ENCODE measurements at regions not wholly inside any gene's neighbourhood (a gene's known extent, or its start where the extent isn't known, plus 50 kb on each side); places are given as distances from the start of the nearest gene placed in this dataset.

DNA sequence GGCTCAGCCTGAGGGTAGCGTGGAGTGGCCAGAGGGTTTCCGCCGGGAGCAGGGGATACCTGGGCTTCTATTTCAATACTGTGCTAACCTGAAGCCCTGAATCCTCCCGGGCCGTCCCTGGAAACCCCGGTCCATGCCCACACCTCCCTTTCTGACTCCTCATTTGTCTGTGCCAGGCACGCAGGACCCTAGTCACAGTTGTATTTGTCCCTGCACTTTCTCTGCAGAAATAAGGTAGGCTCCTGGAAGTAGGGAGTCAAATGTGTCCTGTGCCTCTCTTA lies 418.8 kb upstream of the HS6ST1 start:
- DNase-seq (ENCODE audit: low read depth in 2 of 2) = no peak

DNA sequence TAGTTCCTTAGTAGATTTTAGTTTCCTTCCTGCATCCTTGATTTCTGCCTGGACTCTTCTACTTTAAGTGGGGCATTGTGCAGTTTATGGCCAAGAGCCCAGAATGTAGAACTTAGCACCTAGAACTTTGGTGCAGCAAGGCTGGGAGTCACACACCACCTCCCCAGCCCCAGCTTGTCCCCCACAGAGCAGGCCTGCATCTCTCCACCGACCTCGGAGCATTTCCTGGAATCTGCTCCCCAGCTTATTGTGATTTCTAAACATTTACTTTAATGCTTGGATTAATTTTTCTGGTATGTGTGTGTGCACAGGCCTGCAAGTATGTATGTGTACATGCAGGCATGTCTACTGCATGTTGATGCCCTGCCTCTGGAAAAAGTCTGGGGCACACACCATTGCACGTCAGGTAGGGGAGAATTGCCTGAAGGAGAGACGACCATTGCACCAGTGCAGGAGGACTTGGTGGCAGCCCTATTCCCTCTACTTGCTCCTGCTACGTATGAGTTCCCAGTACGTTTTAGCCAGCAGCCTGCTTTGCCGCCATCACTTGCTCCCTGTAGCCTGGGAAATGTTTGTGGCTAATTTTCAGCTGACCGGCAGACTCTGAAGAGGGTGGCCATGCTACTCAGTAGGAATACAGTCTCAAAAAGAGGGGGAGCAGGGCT lies 419.9 kb upstream of the HS6ST1 start:
- no peak for DNase-seq (ENCODE audit: low read depth in 2 of 2)

DNA sequence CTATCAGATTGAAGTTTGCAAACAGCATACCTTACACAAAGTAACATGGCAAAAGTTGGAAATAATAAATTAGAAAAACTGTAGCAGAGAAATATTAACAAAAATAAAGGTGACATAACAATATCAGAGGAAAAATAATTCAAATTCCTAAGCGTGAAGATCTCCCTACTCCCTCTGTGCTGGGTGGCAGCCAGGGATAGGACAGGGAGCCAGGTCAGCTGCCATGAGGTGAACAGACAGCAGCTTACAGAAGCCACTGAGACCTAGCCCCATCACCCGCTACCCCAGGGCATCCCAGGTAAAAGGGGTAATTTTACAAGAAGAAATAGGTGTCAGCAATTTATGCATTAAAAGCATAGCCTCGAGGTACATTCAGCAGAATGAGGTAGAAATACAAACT lies 423.8 kb upstream of the HS6ST1 start:
- no peak for DNase-seq (ENCODE audit: low read depth in 2 of 2)

DNA sequence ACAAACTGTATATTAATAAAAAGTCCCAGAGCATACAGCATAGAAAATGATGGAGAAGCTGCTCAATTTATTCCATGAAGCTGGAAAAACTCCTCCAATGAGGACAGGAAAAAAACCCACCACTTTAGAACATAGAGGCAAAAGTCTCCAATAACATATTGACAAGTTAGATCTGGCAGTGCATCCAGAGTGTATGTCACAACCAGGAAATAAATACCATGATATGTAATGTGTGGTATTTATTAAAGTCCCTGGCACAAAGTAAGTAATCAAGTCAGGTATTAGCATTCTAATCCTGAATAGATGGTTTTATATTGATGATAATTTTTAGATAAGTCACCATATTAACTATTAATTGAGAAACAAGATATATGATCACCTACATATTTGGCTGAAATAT lies 427.3 kb upstream of the HS6ST1 start:
- DNase-seq (ENCODE audit: low read depth in 2 of 2) = no peak

DNA sequence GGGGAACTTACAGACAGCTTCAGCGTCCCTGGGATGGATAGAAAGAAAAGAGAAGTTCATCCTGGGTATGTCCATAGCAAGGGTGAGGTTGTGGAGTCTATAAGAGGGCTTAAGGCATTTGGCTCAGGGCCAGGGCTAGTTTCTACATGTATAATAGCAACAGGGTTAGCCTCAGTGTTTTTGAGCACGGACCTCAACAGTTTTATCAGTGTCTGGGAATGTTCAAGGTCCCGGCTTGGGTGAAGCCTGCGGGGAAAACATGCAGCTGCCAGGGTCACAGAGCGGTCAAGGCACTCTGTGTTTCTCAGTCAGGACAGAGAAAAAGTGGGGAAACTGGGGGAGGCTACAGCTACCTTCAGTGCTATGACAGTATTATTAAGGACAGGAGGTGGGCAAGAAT lies 427.7 kb upstream of the HS6ST1 start:
- DNase-seq (ENCODE audit: low read depth in 2 of 2) = no peak

DNA sequence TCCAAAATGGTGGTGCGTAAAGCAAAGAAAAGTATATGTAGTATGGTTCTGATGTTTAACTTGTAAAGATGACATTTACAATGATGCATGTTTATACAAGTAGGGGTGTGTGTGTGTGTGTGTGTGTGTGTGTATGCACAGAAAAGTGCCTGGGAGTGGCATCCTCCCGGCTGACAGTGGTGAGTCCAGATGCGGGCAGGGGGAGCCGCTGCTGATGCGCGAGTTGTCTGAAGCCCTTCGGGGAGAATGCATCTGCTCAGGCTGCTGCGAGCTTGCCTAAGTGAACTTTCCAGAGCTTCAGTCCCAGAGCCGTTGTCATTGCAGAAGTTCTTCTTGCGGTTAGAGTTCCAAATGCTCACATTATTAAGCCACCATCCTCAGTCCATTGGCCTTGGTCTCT lies 429.7 kb upstream of the HS6ST1 start:
- DNase-seq (ENCODE audit: low read depth in 2 of 2) = no peak

DNA sequence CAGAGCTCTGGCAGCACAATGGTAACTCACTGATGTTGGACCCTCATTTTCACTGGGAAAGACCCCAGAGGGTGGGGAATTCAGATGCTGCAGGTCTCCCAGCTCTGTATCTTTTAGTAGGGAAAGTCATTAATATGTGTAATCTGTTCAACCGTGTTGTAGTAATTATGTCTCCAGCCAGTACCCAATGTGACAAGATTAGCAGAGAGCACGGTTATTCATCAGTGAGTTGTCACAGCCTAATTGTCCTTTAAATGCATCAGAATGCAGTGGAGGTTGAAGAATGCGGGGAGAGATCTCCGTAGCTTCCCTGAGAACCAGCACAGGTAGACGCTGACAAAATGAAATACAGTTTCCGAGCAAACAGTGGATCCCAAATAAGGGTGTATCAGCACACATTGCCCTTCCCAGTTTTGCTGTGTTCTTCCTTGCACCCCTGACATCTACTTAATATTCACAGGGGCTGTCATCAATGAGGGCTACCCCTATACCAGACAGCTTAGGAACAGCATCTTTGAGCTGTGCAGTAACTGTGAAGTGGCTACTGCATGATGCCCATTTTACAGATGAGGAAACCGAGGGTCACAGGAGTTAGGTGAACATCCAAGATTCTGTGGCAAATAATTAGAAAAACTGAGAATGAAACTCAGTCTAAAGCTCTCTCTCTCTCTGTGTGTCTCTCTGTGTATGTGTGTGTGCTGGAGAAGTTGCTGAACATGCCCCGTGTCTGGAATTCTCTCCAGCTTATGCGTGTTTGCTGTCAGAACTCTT lies 430.4 kb upstream of the HS6ST1 start:
- no peak for DNase-seq (ENCODE audit: low read depth in 2 of 2)

DNA sequence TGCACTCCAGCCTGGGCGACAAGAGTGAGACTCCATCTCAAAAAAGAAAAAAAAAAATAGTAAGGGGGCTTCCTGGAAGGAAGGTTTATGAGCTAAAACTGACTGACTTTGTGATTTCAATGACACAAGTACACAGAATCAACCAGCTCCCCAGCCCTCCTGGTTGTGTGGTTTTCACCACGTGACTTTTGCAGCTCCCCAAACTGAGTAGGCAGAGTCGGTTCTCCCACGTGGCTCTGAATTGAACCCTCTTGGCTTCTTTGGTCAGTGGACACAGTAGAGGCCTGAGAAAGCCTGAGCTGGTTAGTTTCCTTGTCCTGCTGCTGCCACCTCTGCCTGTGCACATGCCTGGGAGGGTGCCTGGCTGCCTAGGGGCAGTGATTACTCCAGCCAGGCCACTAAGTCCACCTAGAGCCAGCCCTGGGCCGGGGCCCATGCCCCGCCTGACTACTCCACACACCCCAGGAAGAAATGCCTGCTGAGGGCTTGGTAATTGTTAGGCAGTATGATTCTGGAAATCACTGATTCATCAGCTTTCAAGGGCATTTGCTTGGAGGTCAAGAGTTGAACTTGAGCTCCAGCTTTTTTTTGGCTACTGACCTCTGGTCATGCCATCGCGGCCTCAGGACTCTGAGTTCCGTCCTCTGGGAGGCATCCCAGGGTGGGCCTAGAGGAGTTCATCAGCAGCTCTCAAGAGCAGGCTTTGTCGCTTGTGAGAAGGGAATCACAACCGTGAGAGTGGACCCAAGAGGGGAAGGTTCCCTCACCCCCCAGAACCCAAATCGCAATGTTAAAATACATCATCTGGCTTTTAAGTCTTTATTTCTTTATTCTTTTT lies 431.9 kb upstream of the HS6ST1 start:
- no peak for DNase-seq (ENCODE audit: low read depth in 2 of 2)

DNA sequence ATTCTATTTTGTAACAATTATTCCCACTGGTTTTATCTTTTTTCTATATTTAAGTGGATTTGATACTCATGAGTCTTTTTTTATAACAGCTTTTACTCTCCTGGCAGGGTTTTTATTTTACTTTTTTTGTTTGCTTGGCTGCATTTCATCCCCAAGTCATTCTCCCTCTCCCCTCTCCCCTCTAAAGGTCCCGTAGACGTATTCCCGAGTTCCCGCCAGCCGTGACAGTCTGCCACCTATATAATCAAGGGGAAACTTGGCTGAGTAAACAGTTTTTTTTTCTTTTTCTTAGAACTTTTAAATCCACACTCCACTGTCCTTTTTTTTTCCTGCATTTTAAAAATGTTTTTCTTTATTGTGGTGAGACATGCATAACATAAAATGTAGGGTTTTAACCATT lies 433.1 kb upstream of the HS6ST1 start:
- no peak for DNase-seq (ENCODE audit: low read depth in 2 of 2)

DNA sequence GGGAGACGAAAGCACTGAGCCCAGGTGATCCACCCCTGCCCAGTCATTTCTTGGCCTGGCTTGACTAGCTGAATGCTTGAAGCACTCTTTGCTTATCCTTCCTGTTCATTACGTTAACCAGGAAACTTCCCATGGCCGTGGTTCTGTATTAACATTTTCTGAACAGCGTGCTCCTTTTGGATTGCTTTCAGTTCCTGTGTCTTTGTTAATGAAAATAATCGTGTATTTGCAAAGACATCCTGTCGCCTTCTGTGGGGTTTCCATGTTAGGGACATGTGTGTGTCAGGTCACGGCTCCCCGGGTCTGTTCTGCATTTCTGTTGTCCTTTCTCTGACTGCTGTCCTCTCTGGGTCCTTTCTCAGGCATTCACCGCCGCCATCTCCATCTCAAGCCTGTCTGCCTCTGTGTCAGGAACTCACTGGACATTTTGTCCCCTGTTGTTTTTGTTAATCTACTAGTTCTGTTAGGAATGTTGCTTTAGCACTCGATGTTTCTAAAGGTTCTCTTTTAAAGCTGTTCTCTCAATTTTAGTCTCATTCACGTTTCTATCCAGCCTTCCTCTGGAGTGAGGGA lies 434.1 kb upstream of the HS6ST1 start:
- DNase-seq (ENCODE audit: low read depth in 2 of 2) = no peak

DNA sequence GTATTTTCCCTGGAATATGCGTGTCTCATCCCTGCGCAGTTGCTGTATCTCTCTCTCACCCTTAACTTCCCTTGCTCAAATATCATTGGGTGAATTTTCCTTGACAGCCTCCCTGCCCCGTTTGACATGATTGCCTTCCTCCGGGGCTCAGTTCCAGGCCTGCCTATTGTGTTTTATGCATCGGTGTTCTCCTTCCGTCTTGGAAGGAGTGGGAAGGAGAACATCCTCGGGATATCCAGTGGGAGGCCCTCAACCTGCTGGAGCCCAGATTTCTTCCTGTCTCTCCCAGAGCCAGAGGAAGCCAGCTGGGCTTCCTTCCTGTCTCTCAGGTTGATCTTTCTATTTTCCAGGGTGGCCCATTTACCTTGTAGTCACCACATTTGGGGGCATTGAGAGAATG lies 434.7 kb upstream of the HS6ST1 start:
- no peak for DNase-seq (ENCODE audit: low read depth in 2 of 2)

DNA sequence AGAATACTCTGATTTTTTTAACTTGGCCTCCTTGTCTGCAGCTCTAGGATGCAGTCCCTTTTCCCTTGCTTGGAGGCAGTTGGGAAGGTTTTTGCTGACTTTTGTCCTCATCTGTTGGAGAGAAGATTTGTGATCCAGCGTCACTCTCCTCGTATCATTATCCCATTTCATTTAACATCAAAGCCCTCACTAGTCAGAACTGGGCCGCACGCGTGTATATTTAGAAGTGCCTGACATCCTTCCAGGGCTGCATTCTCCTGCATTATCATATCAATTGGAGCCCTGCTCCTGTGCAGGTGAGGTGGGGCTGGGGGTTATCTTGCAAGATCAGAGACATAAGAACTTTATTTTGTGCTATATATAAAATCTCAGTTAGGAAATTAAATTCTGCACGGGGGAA lies 435.1 kb upstream of the HS6ST1 start:
- DNase-seq (ENCODE audit: low read depth in 2 of 2) = no peak

DNA sequence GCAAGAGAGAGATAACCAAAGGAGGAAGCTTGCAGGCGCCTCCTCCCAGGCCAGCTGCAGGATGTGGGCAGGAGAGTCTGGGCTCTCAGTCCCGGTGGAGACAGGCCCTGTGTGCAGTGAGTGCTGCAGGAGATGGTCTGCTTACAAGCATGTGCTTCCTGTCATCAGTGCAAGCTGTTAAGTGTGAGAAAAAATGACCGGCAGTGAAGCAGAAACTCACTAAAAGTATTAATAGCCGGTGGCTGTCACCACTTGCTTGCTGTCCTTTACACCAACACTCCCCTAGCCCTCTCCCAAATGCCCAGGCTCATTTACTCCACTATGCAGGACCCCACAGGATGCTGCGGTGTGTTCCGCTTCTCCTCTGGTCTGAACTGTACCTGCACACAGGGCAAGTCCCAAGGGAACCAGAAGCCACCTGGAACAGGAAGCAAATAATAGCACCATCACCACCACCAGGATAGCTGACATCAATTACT lies 435.6 kb upstream of the HS6ST1 start:
- no peak for DNase-seq (ENCODE audit: low read depth in 2 of 2)

DNA sequence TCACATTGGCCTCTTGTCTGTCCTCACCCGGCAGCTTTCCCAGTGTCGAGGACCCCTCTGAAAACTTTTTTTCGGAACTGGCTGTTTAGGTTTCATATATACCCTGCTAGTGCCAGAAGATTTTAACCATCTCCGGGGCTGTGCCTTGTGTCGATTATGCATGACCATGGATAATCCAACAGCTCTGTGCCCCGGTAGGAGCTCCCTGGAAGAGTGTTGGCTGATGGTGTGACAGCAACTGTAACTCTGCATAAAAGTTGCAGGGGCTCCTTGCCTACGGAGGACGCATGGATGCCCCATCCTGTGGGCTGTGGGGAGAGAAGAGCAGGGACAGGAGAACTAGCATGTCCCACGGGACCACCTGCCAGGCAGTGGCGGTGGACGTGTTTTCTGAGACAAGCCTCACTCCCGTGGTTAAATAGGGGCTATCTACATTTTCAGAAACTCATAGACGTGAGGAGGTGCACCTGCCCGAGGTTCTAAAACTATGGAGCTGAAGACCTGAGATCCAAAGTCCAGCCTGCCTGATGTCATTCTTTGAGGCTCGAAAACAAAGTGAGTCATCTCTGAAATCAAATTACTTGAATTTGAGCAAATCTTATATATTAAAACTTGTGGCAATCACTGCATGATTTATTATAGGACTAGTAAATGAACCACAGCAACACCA lies 437.2 kb upstream of the HS6ST1 start:
- no peak for DNase-seq (ENCODE audit: low read depth in 2 of 2)

DNA sequence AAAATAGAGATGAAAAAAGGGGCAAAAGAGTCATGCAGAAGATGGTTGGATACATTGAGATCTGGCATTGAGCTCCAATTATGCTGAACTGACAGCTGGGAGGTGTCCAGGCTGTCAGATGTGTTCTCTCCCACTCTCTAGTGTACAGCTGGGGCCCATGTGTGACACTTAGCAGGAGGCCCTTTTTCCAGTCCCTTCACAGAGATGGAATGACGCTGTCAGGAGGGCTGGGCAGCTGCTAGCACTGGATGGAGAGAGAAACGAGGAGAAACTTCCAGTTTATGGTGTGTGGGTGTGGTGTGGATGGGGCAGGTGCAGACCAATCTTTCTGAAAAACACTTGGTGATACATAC lies 437.7 kb upstream of the HS6ST1 start:
- DNase-seq (ENCODE audit: low read depth in 2 of 2) = no peak

DNA sequence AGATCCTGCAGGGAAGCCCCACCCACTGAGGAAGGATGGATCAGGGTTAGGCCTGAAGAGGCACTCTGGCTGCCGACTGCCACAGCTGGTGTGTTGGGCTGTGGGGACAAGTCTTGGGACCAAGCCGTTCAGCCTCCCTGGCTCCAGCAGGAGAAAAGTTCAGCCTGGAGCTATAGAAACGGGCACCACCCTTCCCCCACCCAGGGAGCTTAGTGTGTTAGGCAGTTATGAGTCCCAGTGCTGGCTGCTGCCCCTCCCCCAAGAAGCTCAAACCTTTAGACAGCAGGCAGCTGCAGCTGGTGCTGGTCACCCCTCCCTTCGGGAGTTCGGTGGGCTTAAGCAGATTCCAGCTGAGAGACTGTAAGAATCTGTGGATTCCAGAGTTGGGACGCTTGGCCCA lies 447.1 kb upstream of the HS6ST1 start:
- DNase-seq (ENCODE audit: low read depth in 2 of 2) = no peak

DNA sequence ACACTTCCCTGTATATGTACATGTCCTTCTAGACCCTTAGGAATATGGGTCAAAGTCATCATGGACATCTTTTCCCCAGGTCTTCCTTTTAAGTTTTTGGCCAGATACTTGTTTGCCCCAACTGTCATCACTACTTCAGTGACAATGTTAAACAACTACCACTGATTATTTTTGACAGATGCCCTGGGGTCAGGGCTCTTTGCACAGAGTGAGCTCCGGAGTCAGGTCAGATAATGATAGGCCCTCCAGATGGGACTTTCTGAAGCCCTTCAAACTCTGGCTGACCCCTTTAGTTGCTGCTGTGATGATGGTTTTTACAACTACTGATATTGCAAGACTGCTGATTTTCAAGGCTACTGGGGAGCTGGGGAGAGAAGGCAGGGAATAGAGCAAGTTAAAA lies 449.4 kb upstream of the HS6ST1 start:
- DNase-seq (ENCODE audit: low read depth in 2 of 2) = no peak

DNA sequence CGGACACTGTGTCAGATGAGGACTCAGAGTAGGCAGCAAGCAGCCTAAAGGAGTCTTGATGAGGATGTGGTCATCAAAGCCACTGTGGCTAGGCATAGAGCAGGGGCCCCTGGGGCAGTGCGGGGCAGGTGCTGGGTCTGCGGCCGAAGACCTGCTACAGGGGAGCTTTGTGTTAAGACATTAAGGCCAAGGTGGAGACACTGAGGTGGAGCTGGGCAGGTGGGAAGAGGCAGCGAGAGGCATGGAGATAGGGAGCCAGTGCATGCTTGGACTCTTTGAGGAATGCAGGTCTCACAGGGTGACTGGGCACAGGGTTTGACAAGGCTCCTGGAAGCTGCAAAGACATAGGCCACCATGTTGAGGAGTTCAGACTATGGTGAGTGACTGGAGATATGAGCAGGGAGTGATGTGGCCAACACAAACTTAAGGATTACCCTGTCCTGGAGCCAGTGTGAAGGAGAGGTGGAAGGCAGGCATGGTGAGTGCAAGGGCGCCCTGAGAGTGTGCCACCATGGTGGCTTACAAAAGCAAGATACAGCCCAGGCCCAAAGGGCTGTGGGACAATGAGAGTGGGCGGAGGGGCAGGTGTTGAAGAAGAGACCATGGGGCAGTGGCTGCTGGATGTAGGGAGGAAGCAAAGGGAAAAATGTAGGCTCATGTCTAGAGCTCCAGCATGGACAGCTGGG lies 450.9 kb upstream of the HS6ST1 start:
- no peak for DNase-seq (ENCODE audit: low read depth in 2 of 2)

DNA sequence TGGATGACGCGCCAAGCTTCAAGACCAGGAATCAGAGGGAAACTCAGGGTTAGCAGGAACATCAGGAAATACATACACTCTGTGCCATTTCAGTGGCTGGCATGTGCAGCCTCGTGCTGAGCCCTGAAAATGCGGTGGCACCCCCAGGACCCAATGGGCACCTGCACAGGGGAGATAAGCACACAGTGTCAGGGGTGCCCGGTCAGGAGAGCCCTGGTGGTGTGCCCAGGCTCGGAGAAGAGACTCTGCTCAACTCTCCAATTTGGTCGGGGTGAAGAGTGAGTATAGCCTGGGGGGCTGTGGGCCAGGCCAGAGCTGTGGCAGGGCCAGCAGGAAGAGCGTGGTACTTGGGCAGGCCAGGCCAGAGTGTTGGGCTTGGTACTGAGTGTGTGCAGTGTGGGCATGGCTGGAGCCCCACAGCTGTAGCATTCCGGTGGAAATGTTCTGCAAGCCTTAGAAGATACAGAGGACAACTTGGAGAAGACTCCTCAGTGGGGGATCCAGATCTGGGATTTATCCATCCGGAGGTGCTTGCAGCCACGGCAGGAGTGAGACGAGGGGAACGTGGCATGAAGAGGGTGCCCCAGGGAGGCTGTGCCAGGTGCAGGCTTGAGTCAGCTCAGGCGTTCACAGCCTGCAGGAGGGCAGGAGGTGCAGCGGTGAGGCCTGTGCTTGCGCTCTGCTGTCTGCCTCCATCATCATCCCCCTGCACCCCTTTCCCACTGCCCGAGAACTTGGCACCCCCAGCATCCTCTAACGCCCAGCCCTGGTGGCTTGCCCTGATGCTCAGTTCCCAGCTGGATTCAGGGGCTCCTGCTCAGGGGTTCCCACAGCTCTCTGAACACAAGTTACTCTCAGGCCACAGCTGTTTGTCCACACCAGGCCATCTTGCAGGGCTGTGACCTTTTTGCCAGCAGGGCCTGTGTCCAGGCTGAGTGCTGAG lies 451.7 kb upstream of the HS6ST1 start:
- DNase-seq (ENCODE audit: low read depth in 2 of 2) = no peak

DNA sequence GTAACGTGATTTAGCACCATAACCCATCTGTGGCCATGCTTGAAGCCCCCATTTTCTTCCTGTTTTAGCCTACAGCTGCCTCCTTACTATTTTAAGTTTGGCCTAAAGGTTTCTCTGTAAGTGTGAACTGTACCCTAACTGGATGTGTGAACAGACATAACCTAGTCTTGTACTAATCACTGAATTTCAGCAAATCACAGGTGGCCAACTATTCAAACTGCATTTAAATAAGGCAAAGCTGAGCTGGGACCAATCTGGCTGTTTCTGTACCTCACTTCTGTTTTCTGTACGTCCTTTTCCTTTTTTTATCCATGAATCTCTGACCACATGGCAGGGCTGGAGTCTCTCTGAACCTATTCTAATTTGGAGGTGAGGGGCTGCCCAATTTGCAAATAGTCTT lies 452.7 kb upstream of the HS6ST1 start:
- DNase-seq (ENCODE audit: low read depth in 2 of 2) = no peak
